Immature natural killer cell (primary cell): ENCODE measurements at regions not wholly inside any gene's neighbourhood (a gene's known extent, or its start where the extent isn't known, plus 50 kb on each side); places are given as distances from the start of the nearest gene placed in this dataset.

Experiments
- DNase-seq, 3 donors: peaks; one replicate each; pipeline ENCODE4 v3.0.0; 2022; ENCODE audit warnings: mixed read lengths in 1 of 3
- H3K27ac Mint-ChIP-seq, 6 donors: one replicate each; pipeline ENCODE4 v1.8.0; 2020; ENCODE audit warnings: mixed read lengths in 6 of 6, mild to moderate bottlenecking in 5 of 6, inconsistent platforms in 4 of 6, moderate library complexity in 3 of 6
- H3K27me3 Mint-ChIP-seq, 3 donors: one replicate each; pipeline ENCODE4 v1.8.0; 2020 to 2021; ENCODE audit warnings: low read depth in 3 of 3, mild to moderate bottlenecking in 3 of 3, mixed read lengths in 3 of 3, moderate library complexity in 3 of 3, inconsistent platforms in 1 of 3
- H3K36me3 Mint-ChIP-seq, 3 donors: one replicate each; pipeline ENCODE4 v1.8.0; 2020; ENCODE audit warnings: mixed read lengths in 3 of 3, inconsistent platforms in 2 of 3, mild to moderate bottlenecking in 2 of 3
- H3K4me1 Mint-ChIP-seq, 2 donors: one replicate each; pipeline ENCODE4 v1.8.0; 2020; ENCODE audit warnings: inconsistent platforms in 2 of 2, mild to moderate bottlenecking in 2 of 2, mixed read lengths in 2 of 2, moderate library complexity in 1 of 2
- H3K4me3 Mint-ChIP-seq, 5 donors: one replicate each; pipeline ENCODE4 v1.8.0; 2020; ENCODE audit warnings: mild to moderate bottlenecking in 5 of 5, mixed read lengths in 5 of 5, inconsistent platforms in 3 of 5, moderate library complexity in 3 of 5
- H3K9me3 Mint-ChIP-seq, 6 donors: one replicate each; pipeline ENCODE4 v1.8.0; 2020; ENCODE audit warnings: mild to moderate bottlenecking in 6 of 6, mixed read lengths in 6 of 6, inconsistent platforms in 4 of 6, moderate library complexity in 3 of 6

GRCh38 chr16:25481636-25482035 is 210.1 kb upstream of the HS3ST4 start:
- peaks cover 0 to 7% (median 3%) of the 10 kb centered on the region in 3 donors for H3K27me3 Mint-ChIP-seq
- H3K4me3 Mint-ChIP-seq: no peak overlapping the region
- H3K4me1 Mint-ChIP-seq: no peaks in the 10 kb centered on the region
- H3K36me3 Mint-ChIP-seq: no peaks in the 10 kb centered on the region
- peaks cover 0 to 4% (median 0%) of the 10 kb centered on the region in 6 donors for H3K9me3 Mint-ChIP-seq
- DNase-seq: no peak
- no peak overlapping the region for H3K27ac Mint-ChIP-seq

GRCh38 chr16:25478476-25478875 is 213.3 kb upstream of the HS3ST4 start:
- no peaks in the 10 kb centered on the region for H3K4me1 Mint-ChIP-seq
- peaks cover 0 to 2% (median 0%) of the 10 kb centered on the region in 6 donors for H3K9me3 Mint-ChIP-seq
- H3K36me3 Mint-ChIP-seq: no peaks in the 10 kb centered on the region
- H3K27me3 Mint-ChIP-seq: peaks cover 1 to 5% (median 4%) of the 10 kb centered on the region in 3 donors
- no peak overlapping the region for H3K27ac Mint-ChIP-seq
- H3K4me3 Mint-ChIP-seq: no peak overlapping the region
- DNase-seq: no peak

GRCh38 chr16:25464058-25464457 is 206.4 kb upstream of the ZKSCAN2 start:
- Mint-ChIP-seq H3K4me3 (no peak overlapping the region), H3K4me1 (no peaks in the 10 kb centered on the region), H3K27ac (no peak overlapping the region), H3K27me3 (peaks cover 2 to 9% (median 7%) of the 10 kb centered on the region in 3 donors), H3K36me3 (no peaks in the 10 kb centered on the region), H3K9me3 (no peaks in the 10 kb centered on the region)
- DNase-seq: no peak

- H3K27me3 Mint-ChIP-seq: peaks cover 3 to 12% (median 11%) of the 10 kb centered on the region in 3 donors
- no peaks in the 10 kb centered on the region for H3K4me1 Mint-ChIP-seq
- H3K9me3 Mint-ChIP-seq: peaks cover 0 to 17% (median 4%) of the 10 kb centered on the region in 6 donors
- H3K27ac Mint-ChIP-seq: no peak overlapping the region
- no peaks in the 10 kb centered on the region for H3K36me3 Mint-ChIP-seq
- H3K4me3 Mint-ChIP-seq: no peak overlapping the region
- no peak for DNase-seq
These were observed 192.2 kb upstream of the ZKSCAN2 start for GRCh38 chr16:25449802-25450201.

- Mint-ChIP-seq H3K36me3 (no peaks in the 10 kb centered on the region), H3K4me3 (no peak overlapping the region), H3K4me1 (no peaks in the 10 kb centered on the region), H3K9me3 (peaks cover 0 to 17% (median 4%) of the 10 kb centered on the region in 6 donors), H3K27ac (no peak overlapping the region), H3K27me3 (peaks cover 2 to 16% (median 10%) of the 10 kb centered on the region in 3 donors)
- no peak for DNase-seq
These were observed 186.3 kb upstream of the ZKSCAN2 start for GRCh38 chr16:25443994-25444393.

GRCh38 chr16:25434064-25434463 is 176.4 kb upstream of the ZKSCAN2 start:
- DNase-seq: no peak
- peaks cover 0 to 4% (median 2%) of the 10 kb centered on the region in 3 donors for H3K27me3 Mint-ChIP-seq
- no peaks in the 10 kb centered on the region for H3K36me3 Mint-ChIP-seq
- no peaks in the 10 kb centered on the region for H3K9me3 Mint-ChIP-seq
- no peaks in the 10 kb centered on the region for H3K4me1 Mint-ChIP-seq
- no peak overlapping the region for H3K4me3 Mint-ChIP-seq
- H3K27ac Mint-ChIP-seq: no peak overlapping the region

- peaks cover 0 to 2% (median 2%) of the 10 kb centered on the region in 3 donors for H3K27me3 Mint-ChIP-seq
- no peaks in the 10 kb centered on the region for H3K4me1 Mint-ChIP-seq
- H3K36me3 Mint-ChIP-seq: no peaks in the 10 kb centered on the region
- peaks cover 0 to 3% (median 0%) of the 10 kb centered on the region in 6 donors for H3K9me3 Mint-ChIP-seq
- H3K4me3 Mint-ChIP-seq: no peak overlapping the region
- DNase-seq: no peak
- no peak overlapping the region for H3K27ac Mint-ChIP-seq
These were observed 175.7 kb upstream of the ZKSCAN2 start for GRCh38 chr16:25433388-25433787.

GRCh38 chr16:25431472-25431871 is 173.8 kb upstream of the ZKSCAN2 start:
- DNase-seq: no peak
- Mint-ChIP-seq H3K4me3 (no peak overlapping the region), H3K36me3 (no peaks in the 10 kb centered on the region), H3K9me3 (peaks cover 0 to 5% (median 0%) of the 10 kb centered on the region in 6 donors), H3K27me3 (peaks cover 0 to 2% (median 2%) of the 10 kb centered on the region in 3 donors), H3K27ac (no peak overlapping the region), H3K4me1 (no peaks in the 10 kb centered on the region)

GRCh38 chr16:25426829-25427228 is 169.2 kb upstream of the ZKSCAN2 start:
- Mint-ChIP-seq H3K27me3 (peaks cover 0 to 10% (median 2%) of the 10 kb centered on the region in 3 donors), H3K36me3 (no peaks in the 10 kb centered on the region), H3K27ac (no peak overlapping the region), H3K4me1 (no peaks in the 10 kb centered on the region), H3K9me3 (peaks cover 0 to 5% (median 0%) of the 10 kb centered on the region in 6 donors), H3K4me3 (no peak overlapping the region)
- no peak for DNase-seq

- Mint-ChIP-seq H3K36me3 (no peaks in the 10 kb centered on the region), H3K4me3 (no peak overlapping the region), H3K27me3 (peaks cover 0 to 8% (median 3%) of the 10 kb centered on the region in 3 donors), H3K27ac (no peak overlapping the region), H3K9me3 (no peaks in the 10 kb centered on the region), H3K4me1 (no peaks in the 10 kb centered on the region)
- no peak for DNase-seq
These were observed 162.0 kb upstream of the ZKSCAN2 start for GRCh38 chr16:25419681-25420080.

GRCh38 chr16:25419153-25419552 is 161.5 kb upstream of the ZKSCAN2 start:
- H3K36me3 Mint-ChIP-seq: no peaks in the 10 kb centered on the region
- no peak for DNase-seq
- H3K4me1 Mint-ChIP-seq: no peaks in the 10 kb centered on the region
- H3K9me3 Mint-ChIP-seq: no peaks in the 10 kb centered on the region
- H3K27me3 Mint-ChIP-seq: peaks cover 0 to 8% (median 6%) of the 10 kb centered on the region in 3 donors
- no peak overlapping the region for H3K4me3 Mint-ChIP-seq
- no peak overlapping the region for H3K27ac Mint-ChIP-seq

- H3K4me1 Mint-ChIP-seq: no peaks in the 10 kb centered on the region
- H3K36me3 Mint-ChIP-seq: no peaks in the 10 kb centered on the region
- H3K27ac Mint-ChIP-seq: no peak overlapping the region
- peaks cover 0 to 4% (median 0%) of the 10 kb centered on the region in 3 donors for H3K27me3 Mint-ChIP-seq
- H3K4me3 Mint-ChIP-seq: no peak overlapping the region
- DNase-seq: no peak
- H3K9me3 Mint-ChIP-seq: no peaks in the 10 kb centered on the region
These were observed 158.4 kb upstream of the ZKSCAN2 start for GRCh38 chr16:25416002-25416401.

- Mint-ChIP-seq H3K27me3 (peaks cover 0 to 4% (median 1%) of the 10 kb centered on the region in 3 donors), H3K27ac (no peak overlapping the region), H3K9me3 (no peaks in the 10 kb centered on the region), H3K36me3 (no peaks in the 10 kb centered on the region), H3K4me1 (no peaks in the 10 kb centered on the region), H3K4me3 (no peak overlapping the region)
- no peak for DNase-seq
These were observed 156.3 kb upstream of the ZKSCAN2 start for GRCh38 chr16:25413975-25414374.

GRCh38 chr16:25413133-25413532 is 155.5 kb upstream of the ZKSCAN2 start:
- no peak for DNase-seq
- Mint-ChIP-seq H3K4me1 (no peaks in the 10 kb centered on the region), H3K9me3 (no peaks in the 10 kb centered on the region), H3K36me3 (no peaks in the 10 kb centered on the region), H3K4me3 (no peak overlapping the region), H3K27me3 (peaks cover 0 to 4% (median 1%) of the 10 kb centered on the region in 3 donors), H3K27ac (no peak overlapping the region)

- Mint-ChIP-seq H3K4me1 (no peaks in the 10 kb centered on the region), H3K9me3 (no peaks in the 10 kb centered on the region), H3K27ac (no peak overlapping the region), H3K4me3 (no peak overlapping the region), H3K36me3 (no peaks in the 10 kb centered on the region), H3K27me3 (peaks cover 1 to 4% (median 4%) of the 10 kb centered on the region in 3 donors)
- no peak for DNase-seq
These were observed 153.9 kb upstream of the ZKSCAN2 start for GRCh38 chr16:25411396-25412081.
